ENCODE measurements at regions not wholly inside any gene's neighbourhood (a gene's known extent, or its start where the extent isn't known, plus 50 kb on each side); places are given as distances from the start of the nearest gene placed in this dataset.
"Not testable (repeated sequence)": the region's sequence is repeated elsewhere in the genome, so short reads cannot be mapped to it uniquely, and the experiment has no call there.

GRCh38 chr16:21349336-21349735 is 71.2 kb upstream of the CRYM start:
- H3K9me1 ChIP-seq (replicated peaks; ENCODE audit: control insufficient read depth, extremely low read depth, insufficient read depth, low read length); H3K4me3 ChIP-seq (replicated peaks in 1 of 3; ENCODE audit: insufficient read depth in 1 of 3, low read depth in 1 of 3, low read length in 3 of 3); H2AFZ ChIP-seq (ENCODE audit: low read depth, low read length); CTCF ChIA-PET; H3K9ac ChIP-seq (replicated peaks; ENCODE audit: extremely low read depth, insufficient read depth, low read length); BruUV-seq (replicated peaks); H4K20me1 ChIP-seq (replicated peaks; ENCODE audit: control insufficient read depth, extremely low read depth, insufficient read depth, low read length); POLR2A ChIA-PET; H3K36me3 ChIP-seq (ENCODE audit: control insufficient read depth in 2 of 2, extremely low read depth in 1 of 2, insufficient read depth in 2 of 2, low read length in 2 of 2); H3K9me3 ChIP-seq (replicated peaks; ENCODE audit: control insufficient read depth, insufficient read depth, low read length); H3K4me2 ChIP-seq (ENCODE audit: insufficient read depth, low read length); dilution Hi-C loops (cut with MboI; ENCODE audit: extremely low pct_ligation_motif_present, low sequenced_read_pairs); H3K79me2 ChIP-seq (ENCODE audit: control insufficient read depth, insufficient read depth, low read length); DNase-seq (ENCODE audit: low read depth, low spot score); H3K27ac ChIP-seq (ENCODE audit: insufficient read depth, low read depth, low read length); H3K4me1 ChIP-seq (ENCODE audit: control insufficient read depth, extremely low read depth, insufficient read depth, low read length); intact Hi-C loops (cut with micrococcal nuclease); H3K27me3 ChIP-seq (ENCODE audit: control insufficient read depth in 2 of 2, insufficient read depth in 2 of 2, low read length in 2 of 2): not testable (repeated sequence)
- peak; percentile 37 for FAIRE-seq

GRCh38 chr16:21348815-21349214 is 70.7 kb upstream of the CRYM start:
- DNase-seq (ENCODE audit: low read depth, low spot score); H3K9ac ChIP-seq (replicated peaks; ENCODE audit: extremely low read depth, insufficient read depth, low read length); H3K36me3 ChIP-seq (ENCODE audit: control insufficient read depth in 2 of 2, extremely low read depth in 1 of 2, insufficient read depth in 2 of 2, low read length in 2 of 2); H3K79me2 ChIP-seq (ENCODE audit: control insufficient read depth, insufficient read depth, low read length); BruUV-seq (replicated peaks); H3K27me3 ChIP-seq (ENCODE audit: control insufficient read depth in 2 of 2, insufficient read depth in 2 of 2, low read length in 2 of 2); dilution Hi-C loops (cut with MboI; ENCODE audit: extremely low pct_ligation_motif_present, low sequenced_read_pairs); H3K4me1 ChIP-seq (ENCODE audit: control insufficient read depth, extremely low read depth, insufficient read depth, low read length); H3K9me1 ChIP-seq (replicated peaks; ENCODE audit: control insufficient read depth, extremely low read depth, insufficient read depth, low read length); H3K27ac ChIP-seq (ENCODE audit: insufficient read depth, low read depth, low read length); H3K9me3 ChIP-seq (replicated peaks; ENCODE audit: control insufficient read depth, insufficient read depth, low read length); intact Hi-C loops (cut with micrococcal nuclease); POLR2A ChIA-PET; H2AFZ ChIP-seq (ENCODE audit: low read depth, low read length); H3K4me3 ChIP-seq (replicated peaks in 1 of 3; ENCODE audit: insufficient read depth in 1 of 3, low read depth in 1 of 3, low read length in 3 of 3); CTCF ChIA-PET; H4K20me1 ChIP-seq (replicated peaks; ENCODE audit: control insufficient read depth, extremely low read depth, insufficient read depth, low read length); H3K4me2 ChIP-seq (ENCODE audit: insufficient read depth, low read length): not testable (repeated sequence)
- FAIRE-seq = peak; percentile 66

GRCh38 chr16:21347538-21347937 is 69.4 kb upstream of the CRYM start:
- CTCF ChIA-PET; H2AFZ ChIP-seq (ENCODE audit: low read depth, low read length); H3K9ac ChIP-seq (replicated peaks; ENCODE audit: extremely low read depth, insufficient read depth, low read length); POLR2A ChIA-PET; H3K27me3 ChIP-seq (ENCODE audit: control insufficient read depth in 2 of 2, insufficient read depth in 2 of 2, low read length in 2 of 2); dilution Hi-C loops (cut with MboI; ENCODE audit: extremely low pct_ligation_motif_present, low sequenced_read_pairs); intact Hi-C loops (cut with micrococcal nuclease); H3K9me3 ChIP-seq (replicated peaks; ENCODE audit: control insufficient read depth, insufficient read depth, low read length); H3K4me3 ChIP-seq (replicated peaks in 1 of 3; ENCODE audit: insufficient read depth in 1 of 3, low read depth in 1 of 3, low read length in 3 of 3); H3K36me3 ChIP-seq (ENCODE audit: control insufficient read depth in 2 of 2, extremely low read depth in 1 of 2, insufficient read depth in 2 of 2, low read length in 2 of 2); H3K27ac ChIP-seq (ENCODE audit: insufficient read depth, low read depth, low read length); H3K4me1 ChIP-seq (ENCODE audit: control insufficient read depth, extremely low read depth, insufficient read depth, low read length); H3K79me2 ChIP-seq (ENCODE audit: control insufficient read depth, insufficient read depth, low read length); H3K4me2 ChIP-seq (ENCODE audit: insufficient read depth, low read length); BruUV-seq (replicated peaks); DNase-seq (ENCODE audit: low read depth, low spot score); H4K20me1 ChIP-seq (replicated peaks; ENCODE audit: control insufficient read depth, extremely low read depth, insufficient read depth, low read length); H3K9me1 ChIP-seq (replicated peaks; ENCODE audit: control insufficient read depth, extremely low read depth, insufficient read depth, low read length): not testable (repeated sequence)
- peak; percentile 93 for FAIRE-seq

GRCh38 chr16:21346756-21347491 is 68.8 kb upstream of the CRYM start:
- dilution Hi-C loops (cut with MboI; ENCODE audit: extremely low pct_ligation_motif_present, low sequenced_read_pairs); H3K4me2 ChIP-seq (ENCODE audit: insufficient read depth, low read length); H3K27me3 ChIP-seq (ENCODE audit: control insufficient read depth in 2 of 2, insufficient read depth in 2 of 2, low read length in 2 of 2); BruUV-seq (replicated peaks); intact Hi-C loops (cut with micrococcal nuclease); FAIRE-seq; H4K20me1 ChIP-seq (replicated peaks; ENCODE audit: control insufficient read depth, extremely low read depth, insufficient read depth, low read length); CTCF ChIA-PET; H2AFZ ChIP-seq (ENCODE audit: low read depth, low read length); H3K4me3 ChIP-seq (replicated peaks in 1 of 3; ENCODE audit: insufficient read depth in 1 of 3, low read depth in 1 of 3, low read length in 3 of 3); H3K9me3 ChIP-seq (replicated peaks; ENCODE audit: control insufficient read depth, insufficient read depth, low read length); H3K36me3 ChIP-seq (ENCODE audit: control insufficient read depth in 2 of 2, extremely low read depth in 1 of 2, insufficient read depth in 2 of 2, low read length in 2 of 2); H3K4me1 ChIP-seq (ENCODE audit: control insufficient read depth, extremely low read depth, insufficient read depth, low read length); POLR2A ChIA-PET; H3K27ac ChIP-seq (ENCODE audit: insufficient read depth, low read depth, low read length); H3K9me1 ChIP-seq (replicated peaks; ENCODE audit: control insufficient read depth, extremely low read depth, insufficient read depth, low read length); H3K9ac ChIP-seq (replicated peaks; ENCODE audit: extremely low read depth, insufficient read depth, low read length); DNase-seq (ENCODE audit: low read depth, low spot score); H3K79me2 ChIP-seq (ENCODE audit: control insufficient read depth, insufficient read depth, low read length): not testable (repeated sequence)

Measured in endothelial cell of umbilical vein (primary cell).